Pancreas (tissue), 10 donors: ENCODE measurements at regions not wholly inside any gene's neighbourhood (a gene's known extent, or its start where the extent isn't known, plus 50 kb on each side); places are given as distances from the start of the nearest gene placed in this dataset.

Experiments used
- ATAC-seq, 4 donors: fragments of 200-7000 bp; cut with Tn5 transposase; one replicate each; pipeline versions ENCODE4 v1.8.0 to v1.9.1; 2020; ENCODE audit warnings: mild to moderate bottlenecking in 4 of 4, moderate library complexity in 4 of 4
- DNase-seq, 6 donors: peaks; one replicate each; pipeline ENCODE4 v3.0.0-alpha.2; 2020
- FAIRE-seq: peaks from 2 replicates; lab custom pipeline; 2012; peaks lifted over from hg19 to GRCh38; lab: Jason Lieb, UNC
- H3K27ac ChIP-seq, 4 donors: fragments of 200-600 bp; sonication (generic); 1 replicate in 3 of 4; 2 replicates in 1 of 4; pipeline versions ENCODE4 v1.5.0 to v1.8.0; 2020
- H3K27me3 ChIP-seq, 4 donors: fragments of 200-600 bp; one replicate each; pipeline ENCODE4 v1.8.0; 2021
- H3K36me3 ChIP-seq, 3 donors: fragments of 200-600 bp; sonication (generic) in 1 of 3; one replicate each; pipeline versions ENCODE4 v1.5.0 to v1.8.0; 2020 to 2021
- H3K4me1 ChIP-seq, 3 donors: fragments of 200-600 bp; one replicate each; pipeline ENCODE4 v1.8.0; 2021
- H3K4me3 ChIP-seq, 4 donors: fragments of 200-600 bp; sonication (generic) in 2 of 4; one replicate each; pipeline versions ENCODE4 v1.5.0 to v1.8.0; 2020 to 2021
- H3K9me3 ChIP-seq, 4 donors: fragments of 200-600 bp; one replicate each; pipeline ENCODE4 v1.8.0; 2021
- CTCF ChIP-seq, 4 donors: fragments of 200-600 bp; sonication (generic) in 3 of 4; IDR thresholded peaks; one replicate each; pipeline versions ENCODE4 v1.5.0 to v1.8.0; 2021; ENCODE audit warnings: antibody characterized with exemption in 4 of 4
- WGBS, 2 donors: extraction: QIAGEN DNeasy Blood & Tissue Kit; methylation state at CpG; one replicate each; pipeline ENCODE4 v1.1.7; 2013; 5-methylcytosine and 5-hydroxymethylcytosine counted together
- intact Hi-C, 3 donors: fragments of 100-400 bp; cut with DNase I; formaldehyde crosslinking; loops; one replicate each; pipeline versions ENCODE4 v1.11.1 to v1.14.2; 2022
- donor health status: healthy with polysubstance abuse.
- donor health status: DM: no; HTN: no; CAD: no; lungs with moderate emphysema.
- donor health status: DM: no; HTN: no; CAD: no.
- donor health status: control.
- donor health status: control.
- donor health status: Bipolar disorder and iron deficiency.
- donor health status: DM: yes; HTN: yes; CAD: no.
- donor health status: DM: no; HTN: no; CAD: no.
- donor health status: DM: no; HTN: no; CAD: no.
- donor health status: DM: yes; HTN: yes; CAD: no.

DNA sequence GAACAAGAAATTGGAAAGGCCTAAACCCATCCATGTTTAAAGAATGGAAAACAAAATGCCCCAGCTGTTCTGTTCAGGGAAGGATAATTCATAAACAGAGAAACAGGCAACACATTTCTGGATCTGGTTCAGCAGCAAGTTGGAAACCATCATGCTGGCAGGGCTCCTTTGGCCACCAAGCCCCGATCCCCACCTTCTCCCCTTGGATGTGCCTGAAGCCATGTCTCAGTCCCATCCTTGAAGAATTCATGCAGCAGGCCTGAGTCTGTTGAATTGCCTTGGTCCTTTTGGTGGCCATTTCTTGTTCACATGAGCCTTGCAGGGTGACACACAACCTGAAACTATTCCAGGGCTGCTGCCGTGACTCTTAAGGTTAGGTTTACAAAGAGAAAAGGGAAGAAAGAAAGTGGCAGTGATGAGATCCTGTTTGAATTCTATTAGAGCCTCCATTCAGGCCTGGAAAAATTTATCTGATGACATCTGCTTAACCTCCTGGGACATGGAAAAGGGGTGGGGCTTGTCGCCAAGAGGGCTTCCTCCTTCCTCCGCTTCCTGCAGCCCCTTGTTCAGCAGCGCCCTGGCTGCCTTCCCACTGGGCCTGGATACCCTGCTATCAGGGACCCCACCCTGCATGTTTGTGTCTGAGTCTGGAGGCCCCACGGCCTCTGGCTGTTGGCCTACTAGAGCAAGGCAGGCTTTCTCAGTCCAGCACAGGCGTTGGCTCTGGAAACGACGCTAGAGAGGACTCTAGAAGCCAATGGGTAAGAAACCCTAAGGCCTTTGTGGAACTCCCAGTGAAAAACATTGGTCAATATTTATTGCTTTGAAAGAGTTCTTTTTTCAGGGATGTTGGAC lies 341.9 kb downstream of the C12orf75 start:
- DNase-seq, result peak in 3 of 6 donors; percentile 4 to 37 (median 34)
- no peaks in the 10 kb centered on the region for H3K36me3 ChIP-seq
- intact Hi-C loops, result no loop called here
- no peak for FAIRE-seq
- H3K27ac ChIP-seq, result no peak overlapping the region
- peak in 1 of 4 donors; percentile 31 for ATAC-seq
- H3K4me3 ChIP-seq, result no peak overlapping the region
- WGBS, 2 donors, result 68 to 72% methylated on average over 9 of the region's 9 CpGs
- peaks cover 0 to 4% (median 0%) of the 10 kb centered on the region in 3 donors for H3K4me1 ChIP-seq
- no peaks in the 10 kb centered on the region for H3K9me3 ChIP-seq
- H3K27me3 ChIP-seq, result no peaks in the 10 kb centered on the region
- no peak for TF ChIP-seq CTCF (IDR thresholded peaks at IDR 0.05)

- H3K27ac ChIP-seq, result no peak overlapping the region
- peaks cover 0 to 4% (median 0%) of the 10 kb centered on the region in 3 donors for H3K4me1 ChIP-seq
- H3K36me3 ChIP-seq, result no peaks in the 10 kb centered on the region
- DNase-seq (no peak), FAIRE-seq (no peak), ATAC-seq (no peak)
- intact Hi-C loops, result no loop called here
- TF ChIP-seq CTCF (IDR thresholded peaks at IDR 0.05), result no peak
- H3K27me3 ChIP-seq, result no peaks in the 10 kb centered on the region
- H3K9me3 ChIP-seq, result no peaks in the 10 kb centered on the region
- no peak overlapping the region for H3K4me3 ChIP-seq
- WGBS, 2 donors, result 58 to 71% methylated on average over 2 of the region's 2 CpGs
Observed at GRCh38 chr12:105674871-105675699, 344.6 kb downstream of the C12orf75 start.

GRCh38 chr12:105676694-105677093 lies 346.2 kb downstream of the C12orf75 start:
- Histone ChIP-seq H3K27me3 (no peaks in the 10 kb centered on the region), H3K4me1 (peaks cover 0 to 4% (median 0%) of the 10 kb centered on the region in 3 donors), H3K9me3 (no peaks in the 10 kb centered on the region), H3K27ac (peak overlapping the region in 1 of 4 donors; percentile 2), H3K4me3 (no peak overlapping the region), H3K36me3 (no peaks in the 10 kb centered on the region)
- intact Hi-C loops, result no loop called here
- ATAC-seq (peak; percentile 81 to 91 (median 88)), FAIRE-seq (no peak), DNase-seq (peak in 4 of 6 donors; percentile 18 to 47 (median 32))
- TF ChIP-seq CTCF (IDR thresholded peaks at IDR 0.05), result no peak
- 37 to 47% methylated on average over 2 of the region's 2 CpGs for WGBS, 2 donors

GRCh38 chr12:105677672-105678071 lies 347.2 kb downstream of the C12orf75 start:
- DNase-seq (no peak), ATAC-seq (no peak), FAIRE-seq (no peak)
- Histone ChIP-seq H3K9me3 (no peaks in the 10 kb centered on the region), H3K4me1 (peaks cover 0 to 4% (median 0%) of the 10 kb centered on the region in 3 donors), H3K36me3 (no peaks in the 10 kb centered on the region), H3K4me3 (no peak overlapping the region), H3K27me3 (no peaks in the 10 kb centered on the region), H3K27ac (no peak overlapping the region)
- no peak for TF ChIP-seq CTCF (IDR thresholded peaks at IDR 0.05)
- intact Hi-C loops, result no loop called here
- WGBS, 2 donors, result 55 to 74% methylated on average over 2 of the region's 2 CpGs
